ENCODE measurements at regions not wholly inside any gene's neighbourhood (a gene's known extent, or its start where the extent isn't known, plus 50 kb on each side); places are given as distances from the start of the nearest gene placed in this dataset.

DNA sequence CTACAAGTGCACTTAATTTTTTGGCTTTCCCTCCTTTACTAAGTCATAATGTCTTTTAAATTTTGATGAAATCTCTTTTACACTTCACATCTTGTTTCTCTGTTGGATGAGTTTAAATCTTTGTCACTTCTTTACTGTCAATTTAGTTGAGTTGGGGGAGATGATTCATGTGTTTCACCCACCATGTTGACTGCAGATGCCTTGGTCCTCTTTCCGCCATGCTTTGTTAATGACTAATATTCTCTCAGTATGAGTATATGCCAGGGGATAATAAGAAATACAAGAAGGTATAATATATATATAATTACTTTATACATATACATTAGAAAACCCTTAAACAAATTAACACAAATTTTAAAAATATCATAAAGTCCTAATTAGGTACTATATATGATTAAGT lies 149.7 kb upstream of the SPRED1 start:
- TF ChIP-seq RAD21 (IDR thresholded peaks at IDR 0.05 in 1 of 2, conservative IDR thresholded peaks at IDR 0.05 in 1 of 2; ENCODE audit: low read depth in 2 of 2, low read length in 2 of 2) (no peak), ZNF274 (IDR thresholded peaks at IDR 0.05; ENCODE audit: borderline replicate concordance, extremely low read depth, low read length) (no peak), HDAC2 (IDR thresholded peaks at IDR 0.05; ENCODE audit: borderline replicate concordance in 1 of 2, low read depth in 2 of 2, low read length in 2 of 2) (no peak), GABPA (IDR thresholded peaks at IDR 0.05; ENCODE audit: borderline replicate concordance, insufficient read depth, low read length) (no peak), FOSL1 (IDR thresholded peaks at IDR 0.05; ENCODE audit: insufficient read depth, low read depth, low read length) (no peak)
